GM19035 (cell line): ENCODE measurements at regions not wholly inside any gene's neighbourhood (a gene's known extent, or its start where the extent isn't known, plus 50 kb on each side); places are given as distances from the start of the nearest gene placed in this dataset.
"Not testable (repeated sequence)": the region's sequence is repeated elsewhere in the genome, so short reads cannot be mapped to it uniquely, and the experiment has no call there.

Experiments used
- ATAC-seq: cut with Tn5 transposase; IDR thresholded peaks from one replicate; pipeline ENCODE4 v1.9.1; 2021; ENCODE audit not compliant: unreplicated experiment

GRCh38 chr2:116917196-116917595 lies 897.3 kb upstream of the DDX18 start:
- ATAC-seq: no peak

- no peak for ATAC-seq
Measured at GRCh38 chr2:116918574-116918973, 895.9 kb upstream of the DDX18 start.

- ATAC-seq: no peak
Measured at GRCh38 chr2:116922414-116922813, 892.1 kb upstream of the DDX18 start.

- ATAC-seq: no peak
Measured at GRCh38 chr2:116924509-116924908, 890.0 kb upstream of the DDX18 start.

- ATAC-seq: no peak
Measured at GRCh38 chr2:116935097-116935814, 879.2 kb upstream of the DDX18 start.

GRCh38 chr2:116948258-116948657 lies 866.2 kb upstream of the DDX18 start:
- ATAC-seq: no peak

- no peak for ATAC-seq
Measured at GRCh38 chr2:116949249-116949648, 865.2 kb upstream of the DDX18 start.

GRCh38 chr2:116952254-116952653 lies 862.2 kb upstream of the DDX18 start:
- no peak for ATAC-seq

- ATAC-seq: no peak
Measured at GRCh38 chr2:116955646-116956045, 858.8 kb upstream of the DDX18 start.

- ATAC-seq: no peak
Measured at GRCh38 chr2:116975608-116976007, 838.9 kb upstream of the DDX18 start.

GRCh38 chr2:116979916-116980764 lies 834.4 kb upstream of the DDX18 start:
- ATAC-seq: no peak

GRCh38 chr2:116987447-116987846 lies 827.0 kb upstream of the DDX18 start:
- no peak for ATAC-seq

GRCh38 chr2:116988303-116988702 lies 826.2 kb upstream of the DDX18 start:
- ATAC-seq: no peak

- ATAC-seq: no peak
Measured at GRCh38 chr2:117019357-117019756, 795.1 kb upstream of the DDX18 start.

GRCh38 chr2:117027646-117028045 lies 786.8 kb upstream of the DDX18 start:
- ATAC-seq: no peak

- not testable (repeated sequence) for ATAC-seq
Measured at GRCh38 chr2:117028708-117029107, 785.8 kb upstream of the DDX18 start.

GRCh38 chr2:117055499-117056375 lies 758.8 kb upstream of the DDX18 start:
- no peak for ATAC-seq

- no peak for ATAC-seq
Measured at GRCh38 chr2:117056376-117056748, 758.1 kb upstream of the DDX18 start.

GRCh38 chr2:117057016-117057415 lies 757.5 kb upstream of the DDX18 start:
- no peak for ATAC-seq

- no peak for ATAC-seq
Measured at GRCh38 chr2:117058366-117058765, 756.1 kb upstream of the DDX18 start.

- no peak for ATAC-seq
Measured at GRCh38 chr2:117064021-117064420, 750.5 kb upstream of the DDX18 start.
